Central memory CD8-positive, alpha-beta T cell (primary cell): ENCODE measurements at regions not wholly inside any gene's neighbourhood (a gene's known extent, or its start where the extent isn't known, plus 50 kb on each side); places are given as distances from the start of the nearest gene placed in this dataset.
"Not testable (repeated sequence)": the region's sequence is repeated elsewhere in the genome, so short reads cannot be mapped to it uniquely, and the experiment has no call there.

ENCODE experiments used
- ATAC-seq: fragments of 150-1000 bp; cut with Tn5 transposase; replicated peaks from 2 replicates; pipeline ENCODE4 v1.10.0; 2022; ENCODE audit warnings: mild to moderate bottlenecking, moderate FRiP score, moderate number of reproducible peaks; ENCODE audit not compliant: poor library complexity, severe bottlenecking; ENCODE audit errors: extremely low read depth
- DNase-seq, 2 donors: peaks; one replicate each; pipeline ENCODE4 v3.0.0; 2021; ENCODE audit warnings: low spot score in 2 of 2
- H3K27ac Mint-ChIP-seq: one replicate; pipeline ENCODE4 v1.8.0; 2022; ENCODE audit warnings: low read depth, mild to moderate bottlenecking, moderate library complexity, mixed read lengths
- H3K27me3 Mint-ChIP-seq: one replicate; pipeline ENCODE4 v1.8.0; 2022; ENCODE audit warnings: mixed read lengths
- H3K36me3 Mint-ChIP-seq: one replicate; pipeline ENCODE4 v1.8.0; 2022; ENCODE audit warnings: mild to moderate bottlenecking, moderate library complexity, mixed read lengths; ENCODE audit not compliant: insufficient read depth
- H3K4me1 Mint-ChIP-seq: one replicate; pipeline ENCODE4 v1.8.0; 2022; ENCODE audit warnings: mixed read lengths
- H3K4me3 Mint-ChIP-seq: one replicate; pipeline ENCODE4 v1.8.0; 2022; ENCODE audit warnings: mild to moderate bottlenecking, moderate library complexity, mixed read lengths
- H3K9me3 Mint-ChIP-seq: one replicate; pipeline ENCODE4 v1.8.0; 2022; ENCODE audit warnings: mixed read lengths

DNA sequence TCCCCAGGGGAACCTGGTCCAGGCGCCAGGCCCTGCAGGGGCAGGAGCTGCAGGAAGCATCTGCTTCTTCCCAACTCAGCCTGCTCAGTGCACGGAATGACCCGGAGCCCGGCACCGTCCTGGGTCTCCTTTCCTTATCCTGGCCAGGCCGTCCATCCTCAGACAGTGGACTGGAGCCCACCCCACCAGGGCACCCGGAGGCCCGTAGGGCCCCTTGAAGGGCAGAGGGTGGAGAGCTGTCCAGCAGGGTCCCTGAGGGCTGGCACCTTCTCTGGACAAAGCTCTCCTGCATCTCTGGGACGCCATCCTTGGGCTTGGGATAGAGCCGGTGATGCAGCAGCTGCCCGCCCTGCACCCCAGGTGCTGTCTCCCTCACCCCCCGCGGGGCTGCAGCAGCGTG is 207.9 kb downstream of the TMEM121 start:
- H3K4me1 Mint-ChIP-seq, DNase-seq, H3K27ac Mint-ChIP-seq, H3K4me3 Mint-ChIP-seq, H3K36me3 Mint-ChIP-seq, H3K9me3 Mint-ChIP-seq, ATAC-seq: not testable (repeated sequence)
- peaks cover 21% of the 10 kb centered on the region for H3K27me3 Mint-ChIP-seq

DNA sequence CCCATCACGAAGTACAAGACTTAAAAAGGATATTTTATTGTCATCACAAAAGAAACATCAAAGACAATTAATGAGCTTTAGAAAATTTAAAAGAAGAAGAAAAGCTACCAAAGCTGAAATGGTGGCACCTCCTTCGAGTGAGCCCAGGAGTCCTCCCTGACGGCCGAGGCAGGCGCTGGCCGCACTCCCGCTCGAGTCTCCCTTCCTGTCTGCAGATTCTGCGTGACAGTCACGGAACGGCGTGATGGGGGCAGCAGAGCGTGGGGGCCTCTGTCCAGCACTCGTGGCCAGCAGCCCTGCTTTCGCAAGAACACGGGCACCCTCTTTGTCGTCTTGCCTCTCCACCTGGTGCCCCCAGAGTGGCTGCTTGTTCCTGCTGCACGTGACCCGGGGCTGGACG is 209.9 kb downstream of the TMEM121 start:
- not testable (repeated sequence) for ATAC-seq, DNase-seq, H3K27me3 Mint-ChIP-seq, H3K27ac Mint-ChIP-seq, H3K36me3 Mint-ChIP-seq, H3K9me3 Mint-ChIP-seq, H3K4me1 Mint-ChIP-seq, H3K4me3 Mint-ChIP-seq

DNA sequence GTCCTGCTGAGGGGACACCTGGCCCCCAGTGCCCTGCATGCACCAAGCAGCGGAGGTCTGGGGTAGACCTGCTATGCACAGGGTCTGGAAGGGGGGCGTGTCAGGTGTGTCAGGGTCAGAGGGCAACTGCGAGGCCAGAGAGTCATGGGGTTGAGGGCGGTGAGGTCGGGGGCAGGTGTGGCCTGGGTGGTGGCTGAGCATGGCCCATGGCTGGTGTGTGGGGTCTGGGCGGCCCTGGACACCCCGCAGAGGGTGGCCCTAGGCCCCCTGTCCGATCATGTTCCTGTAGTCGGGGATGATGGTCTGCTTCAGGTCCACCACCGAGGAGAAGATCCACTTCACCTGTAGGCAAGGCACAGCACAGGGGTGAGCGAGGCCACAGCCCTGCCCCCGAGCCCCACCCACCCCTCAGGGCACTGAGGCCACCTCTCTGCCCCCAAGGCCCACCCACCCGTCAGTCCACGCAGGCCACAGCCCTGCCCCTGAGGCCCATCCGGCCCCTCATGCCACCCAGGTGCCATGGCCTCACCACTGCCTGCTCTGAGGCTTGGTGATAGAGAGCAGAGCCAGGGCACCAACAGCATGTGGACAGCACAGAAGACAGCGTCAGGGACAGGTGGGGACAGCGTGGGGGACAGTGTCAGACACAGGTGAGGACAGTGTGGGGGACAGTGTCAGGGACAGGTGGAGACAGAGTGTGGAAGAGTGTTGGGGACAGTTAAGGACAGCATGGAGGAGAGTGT is 211.3 kb downstream of the TMEM121 start:
- Mint-ChIP-seq H3K4me1 (no peaks in the 10 kb centered on the region), H3K4me3 (no peak overlapping the region), H3K27ac (no peak overlapping the region), H3K9me3 (no peaks in the 10 kb centered on the region), H3K36me3 (peaks cover 5% of the 10 kb centered on the region), H3K27me3 (no peaks in the 10 kb centered on the region)
- DNase-seq (no peak), ATAC-seq (no peak)

DNA sequence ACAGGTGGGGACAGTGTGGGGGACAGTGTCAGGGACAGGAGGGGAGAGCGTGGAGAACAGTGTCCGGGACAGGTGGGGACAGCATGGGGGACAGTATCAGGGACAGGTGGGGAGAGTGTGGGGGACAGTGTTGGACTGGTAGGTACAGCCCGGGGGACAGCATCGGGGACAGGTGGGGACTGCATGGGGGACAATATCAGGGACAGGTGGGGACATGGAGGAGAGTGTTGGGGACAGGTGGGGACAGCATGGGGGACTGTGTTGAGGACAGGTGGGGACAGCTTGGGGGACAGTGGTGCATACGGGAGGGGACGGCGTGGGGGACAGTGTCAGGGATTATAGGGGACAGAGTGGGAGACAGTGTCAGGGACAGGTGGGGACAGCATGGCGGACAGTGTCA is 212.3 kb downstream of the TMEM121 start:
- Mint-ChIP-seq H3K9me3 (no peaks in the 10 kb centered on the region), H3K27ac (no peak overlapping the region), H3K4me3 (no peak overlapping the region), H3K27me3 (no peaks in the 10 kb centered on the region), H3K36me3 (peaks cover 5% of the 10 kb centered on the region), H3K4me1 (no peaks in the 10 kb centered on the region)
- ATAC-seq (no peak), DNase-seq (no peak)

DNA sequence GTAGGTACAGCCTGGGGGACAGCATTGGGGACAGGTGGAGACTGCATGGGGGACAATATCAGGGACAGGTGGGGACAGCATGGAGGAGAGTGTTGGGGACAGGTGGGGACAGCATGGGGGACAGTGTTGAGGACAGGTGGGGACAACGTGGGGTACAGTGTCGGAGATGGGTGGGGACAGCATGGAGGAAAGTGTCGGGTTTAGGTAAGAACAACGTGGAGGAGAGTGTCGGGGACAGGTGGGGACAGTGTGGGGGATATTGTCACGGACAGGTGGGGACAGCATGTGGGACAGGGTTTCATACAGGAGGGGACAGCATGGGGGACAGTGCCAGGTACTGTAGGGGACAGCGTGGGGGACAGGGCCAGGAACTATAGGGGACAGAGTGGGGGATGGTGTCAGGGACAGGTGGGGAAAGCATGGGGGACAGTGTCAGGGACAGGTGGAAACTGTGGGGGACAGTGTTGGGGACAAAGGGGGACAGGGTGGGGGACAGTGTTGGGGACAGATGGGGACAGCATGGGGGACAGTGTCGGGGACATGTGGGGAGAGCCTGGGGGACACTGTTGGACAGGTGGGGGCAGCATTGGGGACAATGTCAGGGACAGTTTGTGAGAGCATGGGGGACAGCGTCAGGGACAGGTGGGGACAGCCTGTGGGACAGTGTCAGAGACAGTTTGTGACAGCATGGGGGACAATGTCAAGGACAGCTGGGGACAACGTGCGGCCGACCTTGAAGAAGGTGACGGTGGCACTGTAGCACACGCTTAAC is 213.1 kb downstream of the TMEM121 start:
- Mint-ChIP-seq H3K27ac (no peak overlapping the region), H3K4me3 (no peak overlapping the region), H3K27me3 (no peaks in the 10 kb centered on the region), H3K4me1 (no peaks in the 10 kb centered on the region), H3K9me3 (no peaks in the 10 kb centered on the region), H3K36me3 (peaks cover 6% of the 10 kb centered on the region)
- DNase-seq (no peak), ATAC-seq (no peak)

DNA sequence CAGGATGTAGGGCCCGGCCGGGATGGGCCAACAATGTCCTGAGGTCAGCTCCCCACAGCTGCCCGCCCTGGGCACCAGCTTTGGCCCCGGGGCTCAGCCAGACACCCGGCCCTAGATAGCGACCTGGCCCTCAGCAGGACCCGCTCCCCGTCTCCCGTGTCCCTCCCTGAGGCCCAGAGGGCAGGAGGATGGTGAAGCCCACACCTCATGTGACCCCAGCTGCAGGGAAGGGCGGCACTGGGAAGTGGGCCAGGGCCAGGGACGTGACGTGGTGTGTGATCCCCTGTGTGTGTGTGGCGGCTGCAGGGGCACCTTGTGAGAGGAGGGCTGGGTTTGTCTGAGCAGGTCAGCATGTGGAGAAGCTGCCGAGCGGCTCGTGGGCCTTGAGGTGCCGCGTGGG is 213.9 kb downstream of the TMEM121 start:
- DNase-seq, ATAC-seq, H3K9me3 Mint-ChIP-seq, H3K27ac Mint-ChIP-seq, H3K27me3 Mint-ChIP-seq, H3K4me3 Mint-ChIP-seq, H3K36me3 Mint-ChIP-seq, H3K4me1 Mint-ChIP-seq: not testable (repeated sequence)

DNA sequence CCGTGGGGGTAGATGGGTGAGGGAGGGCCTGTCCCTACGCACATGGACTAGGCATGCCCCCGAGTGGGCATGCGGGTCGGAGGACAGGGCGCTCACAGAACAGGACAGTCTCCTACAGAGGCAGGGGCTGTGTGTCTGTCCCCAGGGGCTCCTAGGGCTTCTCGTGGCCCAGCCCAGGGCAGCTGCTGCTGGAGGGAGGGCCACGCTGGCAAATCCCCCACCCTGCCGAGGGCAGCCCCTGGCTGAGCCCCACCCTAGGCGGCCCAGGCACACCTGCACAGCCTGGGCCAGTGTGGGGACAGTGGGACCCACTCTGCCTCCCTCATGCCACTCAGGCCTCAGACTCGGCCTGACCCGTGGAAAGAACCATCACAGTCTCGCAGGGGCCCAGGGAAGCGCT is 214.6 kb downstream of the TMEM121 start:
- ATAC-seq, H3K27me3 Mint-ChIP-seq, H3K4me3 Mint-ChIP-seq, H3K27ac Mint-ChIP-seq, H3K36me3 Mint-ChIP-seq, H3K9me3 Mint-ChIP-seq, H3K4me1 Mint-ChIP-seq, DNase-seq: not testable (repeated sequence)

DNA sequence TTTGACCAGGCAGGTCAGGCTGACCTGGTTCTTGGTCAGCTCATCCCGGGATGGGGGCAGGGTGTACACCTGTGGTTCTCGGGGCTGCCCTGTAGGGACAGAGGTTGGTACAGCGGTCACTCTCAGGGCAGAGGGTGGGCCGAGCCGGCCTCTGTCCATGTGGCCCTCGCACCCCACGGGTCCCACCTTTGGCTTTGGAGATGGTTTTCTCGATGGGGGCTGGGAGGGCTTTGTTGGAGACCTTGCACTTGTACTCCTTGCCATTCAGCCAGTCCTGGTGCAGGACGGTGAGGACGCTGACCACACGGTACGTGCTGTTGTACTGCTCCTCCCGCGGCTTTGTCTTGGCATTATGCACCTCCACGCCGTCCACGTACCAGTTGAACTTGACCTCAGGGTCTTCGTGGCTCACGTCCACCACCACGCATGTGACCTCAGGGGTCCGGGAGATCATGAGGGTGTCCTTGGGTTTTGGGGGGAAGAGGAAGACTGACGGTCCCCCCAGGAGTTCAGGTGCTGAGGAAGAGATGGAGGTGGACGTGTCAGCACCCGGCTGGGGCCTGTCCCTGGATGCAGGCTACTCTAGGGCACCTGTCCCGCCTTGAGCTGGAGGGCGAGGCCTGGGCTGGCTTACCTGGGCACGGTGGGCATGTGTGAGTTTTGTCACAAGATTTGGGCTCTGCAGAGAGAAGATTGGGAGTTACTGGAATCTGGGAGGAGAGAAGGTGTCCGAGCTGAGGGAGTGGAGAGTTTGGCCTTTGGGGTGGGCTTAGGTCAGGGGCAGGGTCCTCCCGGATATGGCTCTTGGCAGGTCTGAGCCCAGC is 215.5 kb downstream of the TMEM121 start:
- not testable (repeated sequence) for H3K36me3 Mint-ChIP-seq, DNase-seq, H3K4me1 Mint-ChIP-seq, H3K4me3 Mint-ChIP-seq, ATAC-seq, H3K27me3 Mint-ChIP-seq, H3K27ac Mint-ChIP-seq, H3K9me3 Mint-ChIP-seq

DNA sequence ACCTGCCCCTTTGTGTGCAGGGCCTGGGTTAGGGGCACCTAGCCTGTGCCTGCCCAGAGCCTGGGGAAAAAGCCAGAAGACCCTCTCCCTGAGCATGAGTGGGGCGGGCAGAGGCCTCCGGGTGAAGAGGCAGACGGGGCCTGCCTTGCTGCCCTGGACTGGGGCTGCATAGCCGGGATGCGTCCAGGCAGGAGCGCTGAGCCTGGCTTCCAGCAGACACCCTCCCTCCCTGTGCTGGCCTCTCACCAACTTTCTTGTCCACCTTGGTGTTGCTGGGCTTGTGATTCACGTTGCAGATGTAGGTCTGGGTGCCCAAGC is 216.1 kb downstream of the TMEM121 start:
- ATAC-seq = no peak
- Mint-ChIP-seq H3K27ac (no peak overlapping the region), H3K36me3 (peaks cover 7% of the 10 kb centered on the region), H3K27me3 (peaks cover 9% of the 10 kb centered on the region), H3K9me3 (no peaks in the 10 kb centered on the region), H3K4me1 (no peaks in the 10 kb centered on the region), H3K4me3 (no peak overlapping the region)
- DNase-seq = no peak

DNA sequence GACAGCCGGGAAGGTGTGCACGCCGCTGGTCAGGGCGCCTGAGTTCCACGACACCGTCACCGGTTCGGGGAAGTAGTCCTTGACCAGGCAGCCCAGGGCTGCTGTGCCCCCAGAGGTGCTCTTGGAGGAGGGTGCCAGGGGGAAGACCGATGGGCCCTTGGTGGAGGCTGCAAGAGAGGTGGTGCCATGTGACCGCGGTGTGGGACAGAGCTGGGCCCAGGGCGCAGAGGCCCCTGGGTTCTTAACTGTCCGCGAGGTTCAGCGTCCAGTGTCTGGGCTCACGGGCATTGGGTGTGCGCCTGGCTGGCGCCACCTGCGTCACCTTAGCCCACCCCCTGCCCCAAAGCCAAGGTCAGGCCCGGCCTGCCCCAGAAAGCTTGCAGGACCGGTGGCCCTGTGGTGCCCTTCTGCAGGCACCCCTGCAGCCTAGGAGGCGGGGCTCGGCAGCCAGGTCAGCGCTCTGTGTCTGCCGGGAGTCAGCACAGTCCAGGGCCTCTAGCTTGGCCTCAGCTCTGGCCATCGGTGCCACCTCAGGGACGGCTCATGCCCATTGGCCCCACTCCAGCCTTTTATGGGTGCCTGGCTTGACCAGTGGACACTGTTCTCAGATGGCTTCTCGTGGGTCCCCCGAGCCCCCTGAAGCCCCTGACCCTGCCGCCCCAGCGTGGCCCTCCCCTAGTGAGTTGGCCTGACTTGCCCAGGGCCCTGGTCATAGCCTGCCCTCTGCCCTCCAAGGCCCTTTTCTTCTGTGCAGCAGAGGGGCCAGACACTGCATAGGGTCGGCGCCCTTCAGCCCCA is 216.7 kb downstream of the TMEM121 start:
- DNase-seq, H3K4me1 Mint-ChIP-seq, H3K27ac Mint-ChIP-seq, H3K9me3 Mint-ChIP-seq, H3K4me3 Mint-ChIP-seq, H3K36me3 Mint-ChIP-seq, ATAC-seq: not testable (repeated sequence)
- H3K27me3 Mint-ChIP-seq = peaks cover 15% of the 10 kb centered on the region

DNA sequence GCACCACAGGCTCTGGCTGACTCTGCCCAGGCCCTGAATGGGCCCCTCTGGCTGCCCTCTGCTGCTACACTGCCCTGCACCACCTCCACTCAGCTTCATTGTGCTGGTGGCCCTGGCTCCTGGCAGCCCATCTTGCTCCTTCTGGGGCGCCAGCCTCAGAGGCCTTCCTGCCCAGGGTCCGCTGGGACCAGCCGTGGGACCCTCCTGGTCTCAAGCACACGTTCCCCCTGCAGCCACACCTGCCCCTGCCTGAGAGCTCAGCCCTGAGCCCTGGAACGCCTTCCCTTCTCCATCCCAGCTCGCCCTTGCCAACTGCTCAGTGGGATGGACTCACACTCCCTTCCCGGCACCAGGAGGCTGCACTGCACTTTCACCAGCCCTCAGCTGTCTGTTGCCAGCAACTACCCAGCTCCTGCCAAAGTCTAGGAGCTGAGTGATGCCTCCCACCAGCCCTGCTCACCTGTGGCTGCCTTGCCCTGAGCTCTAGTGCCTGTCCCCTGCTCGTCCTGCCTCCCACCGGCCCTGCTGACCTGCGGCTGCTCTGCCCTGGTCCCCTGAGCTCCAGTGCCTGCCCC is 217.9 kb downstream of the TMEM121 start:
- ATAC-seq, H3K4me3 Mint-ChIP-seq, DNase-seq, H3K27ac Mint-ChIP-seq, H3K9me3 Mint-ChIP-seq, H3K4me1 Mint-ChIP-seq, H3K36me3 Mint-ChIP-seq: not testable (repeated sequence)
- peaks cover 27% of the 10 kb centered on the region for H3K27me3 Mint-ChIP-seq
